IPS-18a (cell line): ENCODE measurements at regions not wholly inside any gene's neighbourhood (a gene's known extent, or its start where the extent isn't known, plus 50 kb on each side); places are given as distances from the start of the nearest gene placed in this dataset.
"Not testable (repeated sequence)": the region's sequence is repeated elsewhere in the genome, so short reads cannot be mapped to it uniquely, and the experiment has no call there.

Experiments used
- H3K27ac ChIP-seq: one replicate; pipeline ENCODE4 v1.5.1; 2013; ENCODE audit warnings: low read length
- H3K27me3 ChIP-seq: one replicate; pipeline ENCODE4 v1.6.1; 2013; ENCODE audit warnings: mild to moderate bottlenecking, low read length; ENCODE audit not compliant: control insufficient read depth, insufficient read depth
- H3K36me3 ChIP-seq: one replicate; pipeline ENCODE4 v1.6.1; 2013; ENCODE audit warnings: low read depth, low read length; ENCODE audit not compliant: control insufficient read depth
- H3K4me1 ChIP-seq: one replicate; pipeline ENCODE4 v1.6.1; 2013; ENCODE audit warnings: low read depth, low read length; ENCODE audit not compliant: control insufficient read depth
- H3K4me3 ChIP-seq: one replicate; pipeline ENCODE4 v1.5.1; 2013; ENCODE audit warnings: low read length
- H3K9ac ChIP-seq: one replicate; pipeline ENCODE4 v1.6.1; 2013; ENCODE audit warnings: mild to moderate bottlenecking, low read length, moderate library complexity
- H3K9me3 ChIP-seq: one replicate; pipeline ENCODE4 v1.6.1; 2013; ENCODE audit warnings: low read depth, low read length; ENCODE audit not compliant: control insufficient read depth

DNA sequence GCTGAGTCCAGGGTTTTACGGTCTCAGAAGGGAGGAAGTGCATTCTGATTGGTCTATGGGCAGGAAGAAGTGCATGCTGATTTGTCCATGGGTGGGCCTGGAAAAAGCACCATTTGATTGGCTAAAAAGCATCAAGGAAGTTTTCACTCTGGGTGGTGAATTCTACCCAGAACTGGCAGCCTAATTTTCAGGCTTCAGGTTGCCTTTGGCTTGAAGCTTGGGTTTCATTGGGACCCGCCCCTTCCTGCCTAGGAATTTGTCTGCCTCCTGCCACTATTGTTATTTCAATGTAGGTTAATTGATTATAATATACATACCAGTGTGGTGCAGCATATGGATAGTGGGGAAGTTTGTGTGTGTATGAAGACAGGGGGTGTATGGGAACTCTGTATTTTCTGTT lies 1355.9 kb downstream of the SI start:
- peak overlapping the region; percentile 33 for H3K27ac ChIP-seq
- no peak overlapping the region for H3K4me3 ChIP-seq
- no peaks in the 10 kb centered on the region for H3K36me3 ChIP-seq

DNA sequence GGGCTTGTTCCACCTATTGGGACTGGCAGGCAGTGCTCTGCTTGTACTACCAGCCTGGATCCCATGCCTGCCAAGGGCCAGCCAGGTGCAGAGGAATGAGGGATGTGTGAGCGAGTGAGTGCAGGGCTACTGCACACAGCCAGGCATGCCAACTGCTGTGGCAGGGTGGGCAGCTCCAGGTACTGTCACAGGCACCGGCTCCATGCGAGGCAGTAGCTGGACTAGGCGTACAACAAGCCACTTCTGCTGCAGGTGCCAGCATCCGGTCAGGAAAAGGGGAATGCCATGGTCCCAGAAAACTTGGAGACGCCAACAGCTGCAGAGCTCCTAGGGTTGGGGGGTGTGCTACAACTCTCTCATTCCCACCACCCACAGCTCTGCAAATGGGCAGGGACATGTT lies 1356.7 kb downstream of the SI start:
- Histone ChIP-seq H3K36me3 (no peaks in the 10 kb centered on the region), H3K27ac (no peak overlapping the region), H3K4me3 (no peak overlapping the region), H3K9me3 (peaks cover 15% of the 10 kb centered on the region), H3K9ac (no peak overlapping the region), H3K27me3 (no peaks in the 10 kb centered on the region), H3K4me1 (peaks cover 12% of the 10 kb centered on the region)

More for the DNA sequence above, 1355.9 kb downstream of the SI start:
- Histone ChIP-seq H3K9ac (no peak overlapping the region), H3K27me3 (no peaks in the 10 kb centered on the region), H3K4me1 (peaks cover 12% of the 10 kb centered on the region), H3K9me3 (peaks cover 15% of the 10 kb centered on the region)

DNA sequence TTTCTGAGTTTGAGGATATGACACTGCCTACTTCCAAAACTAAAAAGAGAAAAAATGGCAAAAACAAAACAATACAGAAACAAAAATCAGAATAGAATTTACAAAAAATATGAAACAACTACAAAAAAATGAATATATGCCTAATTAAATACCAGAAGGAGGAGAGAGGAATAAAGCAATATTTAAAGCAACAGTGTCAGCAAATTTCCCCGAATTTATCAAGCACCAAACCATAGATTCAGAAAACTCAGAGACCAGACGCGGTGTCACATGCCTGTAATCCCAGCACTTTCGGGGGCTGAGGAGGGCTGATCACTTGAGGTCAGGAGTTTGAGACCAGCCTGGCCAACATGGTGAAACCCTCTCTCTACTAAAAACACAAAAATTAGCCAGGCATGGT lies 1360.9 kb downstream of the SI start:
- Histone ChIP-seq H3K27ac (no peak overlapping the region), H3K27me3 (no peaks in the 10 kb centered on the region), H3K36me3 (no peaks in the 10 kb centered on the region), H3K4me1 (peaks cover 8% of the 10 kb centered on the region), H3K9ac (no peak overlapping the region), H3K4me3 (no peak overlapping the region), H3K9me3 (peaks cover 15% of the 10 kb centered on the region)

DNA sequence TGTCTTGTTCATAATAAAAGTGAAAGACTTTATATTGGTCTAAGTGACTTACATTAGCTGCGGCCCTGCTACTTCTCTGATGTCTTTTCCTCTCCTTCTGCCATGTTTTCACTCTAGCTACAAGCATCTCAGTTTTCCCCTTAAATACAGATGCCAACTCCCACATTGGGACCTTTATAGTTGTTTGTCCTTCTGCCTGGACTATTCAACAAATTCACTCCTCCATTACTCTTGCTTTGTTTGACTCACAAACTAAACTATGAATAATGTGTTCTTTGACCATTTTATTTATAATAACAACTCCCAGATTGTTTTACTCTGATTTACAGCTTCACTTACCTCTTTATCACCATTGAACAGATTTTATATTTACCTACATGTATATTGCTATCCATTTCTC lies 1369.9 kb downstream of the SI start:
- Histone ChIP-seq H3K4me3 (no peak overlapping the region), H3K4me1 (peaks cover 2% of the 10 kb centered on the region), H3K27ac (no peak overlapping the region), H3K9ac (no peak overlapping the region), H3K36me3 (no peaks in the 10 kb centered on the region), H3K9me3 (no peaks in the 10 kb centered on the region), H3K27me3 (no peaks in the 10 kb centered on the region)

DNA sequence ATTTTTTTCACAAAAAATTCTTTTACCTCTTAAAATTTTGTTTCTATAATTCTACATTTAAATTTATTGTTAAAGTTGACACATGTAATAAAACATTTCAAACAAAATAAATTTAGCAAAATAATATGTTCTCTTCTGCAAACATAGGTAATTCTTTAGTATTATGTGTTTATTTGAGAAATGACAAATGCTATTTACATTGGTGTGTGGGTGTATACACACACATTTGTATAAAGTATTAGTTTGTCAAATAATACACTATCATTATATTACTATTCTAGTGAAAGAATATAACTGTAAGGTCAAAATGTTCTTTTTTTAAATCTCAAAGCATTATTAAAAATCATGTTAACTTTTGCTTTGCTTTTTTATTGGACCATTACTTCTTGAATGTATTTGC lies 1370.6 kb downstream of the SI start:
- H3K36me3 ChIP-seq = no peaks in the 10 kb centered on the region
- H3K9me3 ChIP-seq = no peaks in the 10 kb centered on the region
- H3K4me3 ChIP-seq = no peak overlapping the region
- H3K9ac ChIP-seq = no peak overlapping the region
- H3K4me1 ChIP-seq = no peaks in the 10 kb centered on the region
- H3K27me3 ChIP-seq = no peaks in the 10 kb centered on the region
- H3K27ac ChIP-seq = no peak overlapping the region

DNA sequence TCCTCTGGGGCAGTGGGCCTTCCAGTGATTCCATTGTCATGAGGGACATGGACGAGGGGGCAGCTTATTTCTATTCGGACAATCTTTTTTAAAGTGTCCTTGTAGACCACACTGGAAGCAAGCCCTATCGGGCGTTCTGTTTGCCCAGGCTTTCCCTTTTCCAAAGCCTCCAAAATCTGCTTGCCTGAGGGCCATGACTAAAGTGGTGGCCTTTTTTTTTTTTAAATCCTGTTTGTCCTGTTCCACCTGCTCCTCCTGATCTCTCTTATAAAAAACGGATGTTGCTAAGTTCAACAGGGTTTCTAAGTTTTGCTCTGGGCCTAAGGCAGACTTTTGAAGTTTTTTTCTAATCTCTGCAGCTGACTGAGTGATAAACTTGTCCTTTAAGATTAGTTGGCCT lies 1380.1 kb downstream of the SI start:
- H3K9me3 ChIP-seq, H3K9ac ChIP-seq, H3K4me3 ChIP-seq: not testable (repeated sequence)

DNA sequence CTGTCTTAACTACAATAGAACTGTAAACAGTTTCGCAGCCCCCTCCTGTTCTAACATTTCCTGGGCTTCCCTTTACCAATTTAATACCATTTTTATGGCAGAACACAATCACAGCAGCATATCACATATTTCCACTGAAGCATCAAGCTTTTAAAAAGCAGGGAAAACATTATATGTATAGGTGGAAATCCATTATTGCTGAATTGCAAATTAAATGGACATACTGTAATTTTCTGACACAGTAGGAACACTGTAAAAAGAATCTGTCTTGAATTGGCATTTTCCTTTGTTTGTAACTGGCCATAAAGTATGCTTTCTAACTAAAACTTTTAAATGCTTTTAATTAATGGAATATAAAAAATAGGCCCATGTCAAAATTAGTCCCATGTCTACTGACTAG lies 1385.8 kb downstream of the SI start:
- no peaks in the 10 kb centered on the region for H3K27me3 ChIP-seq
- H3K27ac ChIP-seq = no peak overlapping the region
- H3K9ac ChIP-seq = no peak overlapping the region
- no peaks in the 10 kb centered on the region for H3K4me1 ChIP-seq
- no peaks in the 10 kb centered on the region for H3K36me3 ChIP-seq
- peaks cover 13% of the 10 kb centered on the region for H3K9me3 ChIP-seq
- no peak overlapping the region for H3K4me3 ChIP-seq

More for the DNA sequence above, 1380.1 kb downstream of the SI start:
- H3K27ac ChIP-seq, H3K4me1 ChIP-seq, H3K36me3 ChIP-seq, H3K27me3 ChIP-seq: not testable (repeated sequence)

DNA sequence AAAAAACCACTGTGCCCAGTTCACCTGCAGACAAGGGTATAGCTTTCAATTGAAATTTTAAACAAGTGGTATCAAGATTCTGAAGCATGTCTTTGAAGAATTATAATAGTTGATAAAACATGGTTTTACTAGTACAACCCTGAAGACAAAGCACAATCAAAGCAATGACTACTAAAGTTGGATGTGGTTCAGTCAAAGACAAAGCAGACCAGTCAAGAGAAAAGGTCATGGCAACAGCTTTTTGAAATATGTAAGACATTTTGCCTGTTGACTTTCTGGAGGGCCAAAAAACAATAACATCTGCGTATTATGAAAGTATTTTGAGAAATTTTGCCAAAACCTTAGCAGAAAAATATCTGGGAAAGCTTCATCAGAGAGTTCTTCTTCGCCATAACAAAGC lies 1393.6 kb downstream of the SI start:
- H3K36me3 ChIP-seq = no peaks in the 10 kb centered on the region
- H3K27ac ChIP-seq = no peak overlapping the region
- H3K4me3 ChIP-seq = no peak overlapping the region
- no peaks in the 10 kb centered on the region for H3K4me1 ChIP-seq
- no peaks in the 10 kb centered on the region for H3K27me3 ChIP-seq
- H3K9me3 ChIP-seq = peaks cover 5% of the 10 kb centered on the region
- no peak overlapping the region for H3K9ac ChIP-seq

DNA sequence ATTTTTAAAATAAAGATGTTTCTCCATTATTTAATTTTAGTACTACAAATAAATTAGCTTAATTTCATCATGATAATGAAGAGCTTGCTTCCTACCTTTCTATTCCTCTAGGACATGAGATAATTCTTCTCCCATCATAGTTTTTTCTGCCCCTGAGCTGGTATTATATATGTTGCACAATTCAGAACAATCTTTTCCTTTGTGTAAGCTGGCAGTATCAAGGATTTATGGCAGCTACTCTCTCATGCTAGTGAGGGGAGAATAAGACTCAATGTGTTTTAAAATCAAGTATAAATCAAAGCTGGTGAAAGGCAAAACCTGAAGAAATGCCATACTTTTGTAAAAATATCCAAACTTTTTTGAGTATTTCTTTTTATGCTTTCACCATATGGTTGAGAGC lies 1405.3 kb downstream of the SI start:
- Histone ChIP-seq H3K4me3 (no peak overlapping the region), H3K36me3 (no peaks in the 10 kb centered on the region), H3K27me3 (no peaks in the 10 kb centered on the region), H3K4me1 (no peaks in the 10 kb centered on the region), H3K27ac (no peak overlapping the region), H3K9me3 (no peaks in the 10 kb centered on the region), H3K9ac (no peak overlapping the region)

DNA sequence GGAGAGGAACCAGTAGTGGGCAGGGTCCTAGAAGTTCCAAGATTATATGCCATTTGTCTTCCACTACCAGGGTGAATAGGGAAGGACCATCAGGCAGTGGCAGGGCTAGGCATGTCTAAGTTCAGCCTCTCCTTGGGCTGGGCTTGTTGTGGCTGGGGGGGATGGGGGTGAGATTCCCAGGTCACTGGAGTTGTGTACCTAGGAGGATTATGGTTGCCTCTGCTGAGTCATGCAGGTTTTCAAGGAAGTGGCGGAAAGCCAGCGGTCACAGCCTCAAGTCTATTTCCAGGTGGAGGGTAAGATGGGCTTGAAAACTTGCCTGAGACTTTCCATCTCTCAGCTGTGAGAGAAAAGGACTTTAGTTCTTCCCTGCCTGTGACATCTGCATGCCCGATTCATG lies 1407.1 kb downstream of the SI start:
- Histone ChIP-seq H3K4me3 (no peak overlapping the region), H3K36me3 (no peaks in the 10 kb centered on the region), H3K27ac (no peak overlapping the region), H3K9ac (no peak overlapping the region), H3K4me1 (no peaks in the 10 kb centered on the region), H3K27me3 (no peaks in the 10 kb centered on the region), H3K9me3 (no peaks in the 10 kb centered on the region)

DNA sequence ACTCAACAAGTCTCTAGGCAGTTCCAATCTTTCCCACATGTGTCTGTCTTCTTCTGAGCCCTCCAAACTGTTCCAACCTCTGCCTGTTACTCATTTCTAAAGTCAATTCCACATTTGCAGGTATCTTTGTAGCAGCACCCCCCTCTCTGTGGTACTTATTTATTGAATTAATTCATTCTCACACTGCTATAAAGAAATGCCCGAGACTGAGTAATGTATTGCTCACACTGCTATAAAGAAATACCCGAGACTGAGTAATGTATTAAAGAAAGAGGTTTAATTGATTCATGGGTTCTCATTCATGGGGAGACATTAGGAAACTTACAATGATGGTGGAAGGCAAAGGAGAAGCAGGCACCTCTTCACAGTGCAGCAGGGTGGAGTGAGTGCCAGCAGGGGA lies 1413.8 kb downstream of the SI start:
- H3K27ac ChIP-seq = no peak overlapping the region

DNA sequence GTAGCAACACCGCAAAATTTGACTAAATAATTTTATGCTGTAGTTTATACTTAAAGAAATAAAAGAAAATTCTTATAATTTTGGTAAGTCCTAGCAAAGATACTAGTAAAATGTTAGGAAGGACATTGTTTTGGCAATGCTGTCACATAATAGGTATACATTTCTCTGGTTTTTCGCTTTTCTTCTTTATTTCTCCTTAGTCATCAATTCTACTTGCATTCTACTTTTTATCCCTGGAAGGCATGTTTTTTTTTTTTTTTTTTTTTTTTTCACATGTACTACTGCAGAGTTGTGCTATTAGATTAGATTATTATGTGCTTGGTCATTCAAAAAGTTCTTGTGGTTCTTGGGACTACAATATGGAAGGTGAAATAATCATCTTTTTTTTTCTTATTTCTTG lies 1421.2 kb downstream of the SI start:
- H3K9me3 ChIP-seq = no peaks in the 10 kb centered on the region
- H3K4me1 ChIP-seq = no peaks in the 10 kb centered on the region
- H3K9ac ChIP-seq = no peak overlapping the region
- no peaks in the 10 kb centered on the region for H3K36me3 ChIP-seq
- no peaks in the 10 kb centered on the region for H3K27me3 ChIP-seq
- H3K27ac ChIP-seq = no peak overlapping the region
- no peak overlapping the region for H3K4me3 ChIP-seq

More for the DNA sequence above, 1413.8 kb downstream of the SI start:
- Histone ChIP-seq H3K9ac (no peak overlapping the region), H3K27me3 (no peaks in the 10 kb centered on the region), H3K4me1 (no peaks in the 10 kb centered on the region), H3K9me3 (no peaks in the 10 kb centered on the region), H3K36me3 (no peaks in the 10 kb centered on the region), H3K4me3 (no peak overlapping the region)
